ENCODE measurements at regions not wholly inside any gene's neighbourhood (a gene's known extent, or its start where the extent isn't known, plus 50 kb on each side); places are given as distances from the start of the nearest gene placed in this dataset.

DNA sequence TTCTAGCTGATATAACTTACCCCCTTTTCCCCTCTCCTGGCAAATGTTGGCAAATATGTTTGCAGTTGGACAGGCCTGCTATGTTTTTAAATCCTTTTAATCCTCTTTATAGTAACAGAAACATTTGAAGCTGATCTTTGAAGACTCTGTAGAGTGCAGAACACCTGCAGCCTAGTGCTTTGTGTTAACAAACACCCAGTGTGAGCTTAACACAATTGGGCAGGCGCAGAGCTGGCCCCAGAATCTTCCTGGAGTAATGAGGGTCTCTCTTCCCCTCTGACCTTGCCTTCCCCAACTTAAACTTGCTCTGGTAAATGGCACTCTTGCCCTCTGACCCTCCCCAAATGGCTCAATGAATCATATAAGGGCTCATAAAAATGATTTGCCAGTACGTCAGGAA is 247.9 kb upstream of the LYPLAL1 start:
- TF ChIP-seq, protein P1, sequence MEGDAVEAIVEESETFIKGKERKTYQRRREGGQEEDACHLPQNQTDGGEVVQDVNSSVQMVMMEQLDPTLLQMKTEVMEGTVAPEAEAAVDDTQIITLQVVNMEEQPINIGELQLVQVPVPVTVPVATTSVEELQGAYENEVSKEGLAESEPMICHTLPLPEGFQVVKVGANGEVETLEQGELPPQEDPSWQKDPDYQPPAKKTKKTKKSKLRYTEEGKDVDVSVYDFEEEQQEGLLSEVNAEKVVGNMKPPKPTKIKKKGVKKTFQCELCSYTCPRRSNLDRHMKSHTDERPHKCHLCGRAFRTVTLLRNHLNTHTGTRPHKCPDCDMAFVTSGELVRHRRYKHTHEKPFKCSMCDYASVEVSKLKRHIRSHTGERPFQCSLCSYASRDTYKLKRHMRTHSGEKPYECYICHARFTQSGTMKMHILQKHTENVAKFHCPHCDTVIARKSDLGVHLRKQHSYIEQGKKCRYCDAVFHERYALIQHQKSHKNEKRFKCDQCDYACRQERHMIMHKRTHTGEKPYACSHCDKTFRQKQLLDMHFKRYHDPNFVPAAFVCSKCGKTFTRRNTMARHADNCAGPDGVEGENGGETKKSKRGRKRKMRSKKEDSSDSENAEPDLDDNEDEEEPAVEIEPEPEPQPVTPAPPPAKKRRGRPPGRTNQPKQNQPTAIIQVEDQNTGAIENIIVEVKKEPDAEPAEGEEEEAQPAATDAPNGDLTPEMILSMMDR (IDR thresholded peaks at IDR 0.05; ENCODE audit: insufficient read depth, low read length, poor library complexity, severe bottlenecking) = no peak
- no peak for TF ChIP-seq EZH2phosphoT487 (conservative IDR thresholded peaks at IDR 0.05; ENCODE audit: low read length)
